SK-N-SH treated with all-trans-retinoic acid at 6 μM for 48 hours (cell line): ENCODE measurements at regions not wholly inside any gene's neighbourhood (a gene's known extent, or its start where the extent isn't known, plus 50 kb on each side); places are given as distances from the start of the nearest gene placed in this dataset.

Experiments used
- OSR1 ChIP-seq: fragments of 250-450 bp; sonication (Bioruptor Pico); IDR thresholded peaks from 2 replicates; pipeline ENCODE4 v1.8.0; 2022; ENCODE audit warnings: moderate library complexity, mild to moderate bottlenecking, inconsistent platforms
- RARB ChIP-seq: fragments of 250-450 bp; sonication (Bioruptor Pico); IDR thresholded peaks from 2 replicates; pipeline ENCODE4 v1.8.0; 2021; ENCODE audit warnings: mild to moderate bottlenecking, moderate library complexity
- TCF4 ChIP-seq: fragments of 250-450 bp; sonication (Bioruptor Pico); IDR thresholded peaks from 2 replicates; pipeline ENCODE4 v1.8.0; 2021; ENCODE audit warnings: mild to moderate bottlenecking, moderate library complexity, borderline replicate concordance
- ZC3H10 ChIP-seq: fragments of 250-450 bp; sonication (Bioruptor Pico); IDR thresholded peaks from 2 replicates; pipeline ENCODE4 v1.5.1; 2021; ENCODE audit warnings: mild to moderate bottlenecking, moderate library complexity
- ZFP30 ChIP-seq: fragments of 450-650 bp; formaldehyde crosslinking; IDR thresholded peaks from 2 replicates; pipeline ENCODE4 v1.5.0; 2022; ENCODE audit warnings: mild to moderate bottlenecking, moderate library complexity
- ZNF565 ChIP-seq: fragments of 450-650 bp; formaldehyde crosslinking; conservative IDR thresholded peaks from 2 replicates; pipeline ENCODE4 v1.5.0; 2020; ENCODE audit warnings: low read depth, mild to moderate bottlenecking, moderate library complexity
- ZNF8 ChIP-seq: fragments of 450-650 bp; formaldehyde crosslinking; IDR thresholded peaks from 2 replicates; pipeline ENCODE4 v1.5.0; 2020; ENCODE audit warnings: mild to moderate bottlenecking, moderate library complexity
- TF ChIP-seq, protein P1 (sequence below): fragments of 250-450 bp; sonication (Bioruptor Pico); IDR thresholded peaks from 2 replicates; pipeline ENCODE4 v1.8.0; 2020; ENCODE audit warnings: mild to moderate bottlenecking, moderate library complexity, borderline replicate concordance

DNA sequence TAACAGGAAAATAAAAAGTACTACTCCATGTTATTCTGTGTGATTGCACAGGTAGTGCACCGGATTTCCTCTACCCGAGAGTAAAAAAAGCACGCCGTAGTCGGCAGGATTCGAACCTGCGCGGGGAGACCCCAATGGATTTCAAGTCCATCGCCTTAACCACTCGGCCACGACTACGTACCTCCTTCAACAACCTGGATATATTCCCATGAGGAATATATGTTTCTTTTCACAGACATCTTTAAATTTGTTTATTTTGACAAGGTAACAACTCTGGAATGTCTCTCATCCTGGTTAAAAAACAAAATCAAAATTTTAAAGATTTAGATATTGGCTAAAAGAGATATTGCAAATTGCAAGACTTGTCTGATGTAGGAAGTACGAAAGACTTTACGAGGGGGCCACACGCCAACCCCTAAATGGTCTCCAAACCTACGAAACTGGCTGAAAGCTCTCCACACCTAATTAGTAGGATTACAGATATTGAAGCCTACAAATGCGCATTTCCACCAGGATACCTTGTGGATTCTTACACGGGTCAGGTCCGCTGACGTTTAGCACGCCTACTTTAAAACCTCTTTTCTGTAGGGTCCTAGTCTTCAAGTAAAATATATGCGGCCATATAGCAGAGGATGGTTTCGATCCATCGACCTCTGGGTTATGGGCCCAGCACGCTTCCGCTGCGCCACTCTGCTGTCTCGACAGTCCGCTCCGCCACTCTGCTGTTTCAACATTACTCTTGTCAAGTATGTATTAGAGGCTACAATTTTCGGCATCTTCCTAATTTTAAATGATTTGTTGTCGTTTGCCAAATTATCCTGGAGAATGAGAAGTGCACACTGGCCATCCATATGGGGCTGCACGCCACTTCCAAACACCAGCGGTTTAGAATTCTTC lies 52.2 kb upstream of the BTN3A2 start (continued):
- TF ChIP-seq OSR1 (CRISPR knock-in tag) (no peak), RARB (no peak), ZC3H10 (CRISPR knock-in tag) (no peak), TCF4 (no peak), ZNF8 (CRISPR knock-in tag) (no peak), ZNF565 (CRISPR knock-in tag) (no peak), ZFP30 (CRISPR knock-in tag) (no peak)
- TF ChIP-seq, protein P1, sequence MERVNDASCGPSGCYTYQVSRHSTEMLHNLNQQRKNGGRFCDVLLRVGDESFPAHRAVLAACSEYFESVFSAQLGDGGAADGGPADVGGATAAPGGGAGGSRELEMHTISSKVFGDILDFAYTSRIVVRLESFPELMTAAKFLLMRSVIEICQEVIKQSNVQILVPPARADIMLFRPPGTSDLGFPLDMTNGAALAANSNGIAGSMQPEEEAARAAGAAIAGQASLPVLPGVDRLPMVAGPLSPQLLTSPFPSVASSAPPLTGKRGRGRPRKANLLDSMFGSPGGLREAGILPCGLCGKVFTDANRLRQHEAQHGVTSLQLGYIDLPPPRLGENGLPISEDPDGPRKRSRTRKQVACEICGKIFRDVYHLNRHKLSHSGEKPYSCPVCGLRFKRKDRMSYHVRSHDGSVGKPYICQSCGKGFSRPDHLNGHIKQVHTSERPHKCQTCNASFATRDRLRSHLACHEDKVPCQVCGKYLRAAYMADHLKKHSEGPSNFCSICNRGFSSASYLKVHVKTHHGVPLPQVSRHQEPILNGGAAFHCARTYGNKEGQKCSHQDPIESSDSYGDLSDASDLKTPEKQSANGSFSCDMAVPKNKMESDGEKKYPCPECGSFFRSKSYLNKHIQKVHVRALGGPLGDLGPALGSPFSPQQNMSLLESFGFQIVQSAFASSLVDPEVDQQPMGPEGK (CRISPR knock-in tag), result no peak
